WTC11 (cell line): ENCODE measurements at regions not wholly inside any gene's neighbourhood (a gene's known extent, or its start where the extent isn't known, plus 50 kb on each side); places are given as distances from the start of the nearest gene placed in this dataset.

ENCODE experiments used
- ATAC-seq: fragments of 200-7000 bp; cut with Tn5 transposase; 2 replicates; pipeline ENCODE4 v1.10.0; 2021; ENCODE audit warnings: mild to moderate bottlenecking, moderate library complexity
- CTCF ChIA-PET: fragments of 300-600 bp; sonication (Branson Sonifier 250); formaldehyde crosslinking; loops from one replicate; lab custom pipeline; 2021; ENCODE audit warnings: antibody characterized with exemption; lab: Charles Lee
- POLR2A ChIA-PET: fragments of 350-600 bp; sonication (Branson Sonifier 250); formaldehyde crosslinking; loops from one replicate; lab custom pipeline; 2021; ENCODE audit warnings: antibody characterized with exemption; lab: Charles Lee
- DNase-seq: peaks from one replicate; pipeline ENCODE4 v3.0.0; 2021; ENCODE audit warnings: low spot score
- H3K27ac Mint-ChIP-seq: 2 replicates; pipeline ENCODE4 v1.8.0; 2021; ENCODE audit warnings: mixed read lengths
- H3K27me3 Mint-ChIP-seq: 2 replicates; pipeline ENCODE4 v1.8.0; 2021; ENCODE audit warnings: low read depth, mild to moderate bottlenecking, moderate library complexity, mixed read lengths
- H3K36me3 Mint-ChIP-seq: 2 replicates; pipeline ENCODE4 v1.8.0; 2021; ENCODE audit warnings: mixed read lengths
- H3K4me1 Mint-ChIP-seq: 2 replicates; pipeline ENCODE4 v1.8.0; 2022; ENCODE audit warnings: mixed read lengths
- H3K4me3 Mint-ChIP-seq: 2 replicates; pipeline ENCODE4 v1.8.0; 2021; ENCODE audit warnings: mild to moderate bottlenecking, moderate library complexity, mixed read lengths
- H3K9me3 Mint-ChIP-seq: 2 replicates; pipeline ENCODE4 v1.8.0; 2021; ENCODE audit warnings: mixed read lengths
- ATF2 ChIP-seq: sonication (generic); formaldehyde crosslinking; IDR thresholded peaks from 2 replicates; pipeline ENCODE4 v1.8.1; 2022; ENCODE audit warnings: low read depth, missing genetic modification reagents, borderline replicate concordance
- ATF3 ChIP-seq: sonication (generic); formaldehyde crosslinking; conservative IDR thresholded peaks from 2 replicates; pipeline ENCODE4 v1.8.1; 2022; ENCODE audit warnings: mild to moderate bottlenecking, missing genetic modification reagents
- CTCF ChIP-seq: fragments of 200-600 bp; IDR thresholded peaks from 2 replicates; pipeline ENCODE4 v1.8.0; 2022; ENCODE audit warnings: antibody characterized with exemption
- ESRRA ChIP-seq: sonication (generic); formaldehyde crosslinking; IDR thresholded peaks from 2 replicates; pipeline ENCODE4 v1.8.1; 2022; ENCODE audit warnings: mild to moderate bottlenecking, missing genetic modification reagents, borderline replicate concordance
- ETV6 ChIP-seq: sonication (generic); formaldehyde crosslinking; IDR thresholded peaks from 2 replicates; pipeline ENCODE4 v1.8.1; 2022; ENCODE audit warnings: mild to moderate bottlenecking, missing genetic modification reagents
- FOXK1 ChIP-seq: sonication (generic); formaldehyde crosslinking; IDR thresholded peaks from 2 replicates; pipeline ENCODE4 v1.8.0; 2022; ENCODE audit warnings: mild to moderate bottlenecking, moderate library complexity, missing genetic modification reagents
- FOXP4 ChIP-seq: sonication (generic); formaldehyde crosslinking; IDR thresholded peaks from 2 replicates; pipeline ENCODE4 v1.8.0; 2022; ENCODE audit warnings: mild to moderate bottlenecking, missing genetic modification reagents
- KAT7 ChIP-seq: sonication (generic); formaldehyde crosslinking; IDR thresholded peaks from 2 replicates; pipeline ENCODE4 v1.8.1; 2023; ENCODE audit warnings: missing genetic modification reagents, mild to moderate bottlenecking, borderline replicate concordance
- MXD4 ChIP-seq: fragments of 250-450 bp; sonication (Bioruptor Pico); IDR thresholded peaks from 2 replicates; pipeline ENCODE4 v1.8.0; 2021; ENCODE audit warnings: mild to moderate bottlenecking, moderate library complexity, borderline replicate concordance
- PREB ChIP-seq: sonication (generic); formaldehyde crosslinking; IDR thresholded peaks from 2 replicates; pipeline ENCODE4 v1.8.1; 2022; ENCODE audit warnings: mild to moderate bottlenecking, missing genetic modification reagents, moderate library complexity, borderline replicate concordance
- RELA ChIP-seq: sonication (generic); formaldehyde crosslinking; IDR thresholded peaks from 2 replicates; pipeline ENCODE4 v1.8.1; 2022; ENCODE audit warnings: missing genetic modification reagents, mild to moderate bottlenecking, borderline replicate concordance
- TEAD1 ChIP-seq: sonication (generic); formaldehyde crosslinking; IDR thresholded peaks from 2 replicates; pipeline ENCODE4 v1.8.0; 2022; ENCODE audit warnings: mild to moderate bottlenecking, missing genetic modification reagents
- TP53 ChIP-seq: sonication (generic); formaldehyde crosslinking; IDR thresholded peaks from 2 replicates; pipeline ENCODE4 v1.8.1; 2023; ENCODE audit warnings: mild to moderate bottlenecking, missing genetic modification reagents
- ZBTB43 ChIP-seq: sonication (generic); formaldehyde crosslinking; IDR thresholded peaks from 2 replicates; pipeline ENCODE4 v1.8.1; 2023; ENCODE audit warnings: mild to moderate bottlenecking, missing genetic modification reagents
- ZNF121 ChIP-seq: sonication (generic); formaldehyde crosslinking; IDR thresholded peaks from 2 replicates; pipeline ENCODE4 v1.8.0; 2023; ENCODE audit warnings: missing genetic modification reagents
- ZNF317 ChIP-seq: sonication (generic); formaldehyde crosslinking; IDR thresholded peaks from 2 replicates; pipeline ENCODE4 v1.8.1; 2023; ENCODE audit warnings: low read depth, mild to moderate bottlenecking, moderate library complexity, missing genetic modification reagents, borderline replicate concordance
- ZNF396 ChIP-seq: fragments of 250-450 bp; sonication (Bioruptor Pico); IDR thresholded peaks from 2 replicates; pipeline ENCODE4 v1.8.0; 2021; ENCODE audit warnings: mild to moderate bottlenecking, moderate library complexity, borderline replicate concordance

GRCh38 chr3:117885011-117885441, 1149.6 kb downstream of the IGSF11 start:
- peaks cover 18% of the 10 kb centered on the region for H3K4me1 Mint-ChIP-seq
- TF ChIP-seq ATF2 (CRISPR knock-in tag), result no peak
- TF ChIP-seq CTCF, result no peak
- TF ChIP-seq ZNF317 (CRISPR knock-in tag), result no peak
- TF ChIP-seq FOXK1 (CRISPR knock-in tag), result no peak
- no peak for TF ChIP-seq ATF3
- TF ChIP-seq KAT7 (CRISPR knock-in tag), result no peak
- no peak for TF ChIP-seq ZBTB43 (CRISPR knock-in tag)
- TF ChIP-seq RELA (CRISPR knock-in tag), result no peak
- TF ChIP-seq TEAD1 (CRISPR knock-in tag), result no peak
- TF ChIP-seq ESRRA, result no peak
- no peak for TF ChIP-seq MXD4 (CRISPR knock-in tag)
- no peak for TF ChIP-seq PREB (CRISPR knock-in tag)
- no peak for TF ChIP-seq FOXP4
- TF ChIP-seq ZNF396 (CRISPR knock-in tag), result no peak
- TF ChIP-seq TP53 (CRISPR knock-in tag), result no peak
- CTCF ChIA-PET, result interaction anchor here (1.3 to 1.6 kb wide), 2 partner anchors 14 kb away, joined by 3 to 4 read pairs; no protein-coding TSS in a partner anchor

GRCh38 chr3:117886147-117886546, 1148.5 kb downstream of the IGSF11 start:
- Mint-ChIP-seq H3K9me3 (no peaks in the 10 kb centered on the region), H3K27ac (no peak overlapping the region), H3K4me3 (no peak overlapping the region), H3K36me3 (no peaks in the 10 kb centered on the region), H3K4me1 (peaks cover 15% of the 10 kb centered on the region), H3K27me3 (no peaks in the 10 kb centered on the region)
- no peak for ATAC-seq
- CTCF ChIA-PET, result interaction anchor here (1.3 kb wide), 1 partner anchor 13 kb away, joined by 3 read pairs; no protein-coding TSS in a partner anchor
- POLR2A ChIA-PET, result no interaction called here
- TF ChIP-seq PREB (CRISPR knock-in tag) (no peak), ZNF121 (CRISPR knock-in tag) (no peak), ETV6 (CRISPR knock-in tag) (no peak)
- no peak for DNase-seq

More at GRCh38 chr3:117885011-117885441, 1149.6 kb downstream of the IGSF11 start:
- POLR2A ChIA-PET, result no interaction called here
- DNase-seq (no peak), ATAC-seq (no peak)
- H3K36me3 Mint-ChIP-seq, result no peaks in the 10 kb centered on the region
- no peak overlapping the region for H3K4me3 Mint-ChIP-seq
- no peaks in the 10 kb centered on the region for H3K27me3 Mint-ChIP-seq
- no peaks in the 10 kb centered on the region for H3K9me3 Mint-ChIP-seq
- no peak overlapping the region for H3K27ac Mint-ChIP-seq
